BLaER1 (cell line): ENCODE measurements at regions not wholly inside any gene's neighbourhood (a gene's known extent, or its start where the extent isn't known, plus 50 kb on each side); places are given as distances from the start of the nearest gene placed in this dataset.

ENCODE experiments used
- H3K27ac ChIP-seq: shearing (Covaris generic); formaldehyde crosslinking; 2 replicates; pipeline ENCODE4 v1.8.1; 2022
- H3K27me3 ChIP-seq: shearing (Covaris generic); formaldehyde crosslinking; 2 replicates; pipeline ENCODE4 v1.8.1; 2022
- H3K36me3 ChIP-seq: shearing (Covaris generic); formaldehyde crosslinking; 2 replicates; pipeline ENCODE4 v1.8.1; 2022
- H3K4me1 ChIP-seq: shearing (Covaris generic); formaldehyde crosslinking; 2 replicates; pipeline ENCODE4 v1.8.1; 2022
- H3K4me2 ChIP-seq: shearing (Covaris generic); formaldehyde crosslinking; 2 replicates; pipeline ENCODE4 v1.8.1; 2022
- H3K4me3 ChIP-seq: shearing (Covaris generic); formaldehyde crosslinking; 2 replicates; pipeline ENCODE4 v1.8.1; 2022
- H3K9ac ChIP-seq: shearing (Covaris generic); formaldehyde crosslinking; 2 replicates; pipeline ENCODE4 v1.8.1; 2022
- H3K9me3 ChIP-seq: shearing (Covaris generic); formaldehyde crosslinking; 2 replicates; pipeline ENCODE4 v1.8.1; 2022
- H4K20me1 ChIP-seq: shearing (Covaris generic); formaldehyde crosslinking; 2 replicates; pipeline ENCODE4 v1.8.1; 2022
- Cebpa-rat ChIP-seq: shearing (Covaris generic); IDR thresholded peaks from 2 replicates; pipeline ENCODE4 v1.8.1; 2022

DNA sequence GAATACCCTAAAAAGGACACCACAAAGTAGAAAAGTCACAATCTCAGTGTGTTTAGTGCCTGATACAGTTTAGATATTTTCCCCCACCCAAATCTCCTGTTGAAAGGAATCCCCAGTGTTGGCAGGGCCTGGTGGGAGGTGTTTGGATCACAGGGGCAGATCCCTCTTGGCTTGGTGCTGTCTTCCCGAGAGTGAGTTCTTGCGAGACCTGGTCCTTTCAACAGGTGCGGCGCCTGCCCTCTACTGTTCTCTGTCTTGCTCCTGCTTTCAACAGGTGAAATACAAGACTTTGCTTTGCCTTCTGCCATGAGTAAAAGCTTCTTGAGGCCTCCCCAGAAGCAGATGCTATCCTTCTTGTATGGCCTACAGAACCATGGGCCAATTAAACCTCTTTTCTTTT is 534.3 kb upstream of the NRSN1 start:
- Histone ChIP-seq H3K4me3 (no peak overlapping the region), H3K4me1 (no peaks in the 10 kb centered on the region), H4K20me1 (no peaks in the 10 kb centered on the region), H3K9ac (no peak overlapping the region), H3K27ac (no peak overlapping the region), H3K36me3 (no peaks in the 10 kb centered on the region), H3K4me2 (no peak overlapping the region), H3K27me3 (no peaks in the 10 kb centered on the region), H3K9me3 (no peaks in the 10 kb centered on the region)
- TF ChIP-seq Cebpa-rat = no peak

DNA sequence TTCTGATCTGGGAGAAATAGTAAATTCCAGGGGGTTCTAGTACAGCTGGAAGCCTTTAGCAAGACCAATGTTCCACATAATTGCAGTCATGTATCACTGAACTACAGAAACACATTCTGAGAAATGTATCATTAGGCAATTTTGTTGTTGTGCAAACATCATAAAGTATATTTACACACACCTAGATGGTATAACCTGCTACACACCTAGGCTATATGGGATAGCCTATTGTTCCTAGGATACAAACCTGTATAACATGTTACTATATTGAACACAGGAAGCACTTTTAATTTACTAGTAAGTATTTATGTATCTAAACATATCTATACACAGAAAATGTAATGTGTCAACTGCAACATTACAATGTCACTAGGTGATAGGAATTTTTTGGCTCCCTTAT is 525.9 kb upstream of the NRSN1 start:
- Histone ChIP-seq H3K4me3 (no peak overlapping the region), H3K9ac (no peak overlapping the region), H3K4me2 (no peak overlapping the region), H3K27ac (no peak overlapping the region), H3K27me3 (no peaks in the 10 kb centered on the region), H3K4me1 (no peaks in the 10 kb centered on the region), H3K36me3 (no peaks in the 10 kb centered on the region), H4K20me1 (no peaks in the 10 kb centered on the region), H3K9me3 (no peaks in the 10 kb centered on the region)
- no peak for TF ChIP-seq Cebpa-rat

DNA sequence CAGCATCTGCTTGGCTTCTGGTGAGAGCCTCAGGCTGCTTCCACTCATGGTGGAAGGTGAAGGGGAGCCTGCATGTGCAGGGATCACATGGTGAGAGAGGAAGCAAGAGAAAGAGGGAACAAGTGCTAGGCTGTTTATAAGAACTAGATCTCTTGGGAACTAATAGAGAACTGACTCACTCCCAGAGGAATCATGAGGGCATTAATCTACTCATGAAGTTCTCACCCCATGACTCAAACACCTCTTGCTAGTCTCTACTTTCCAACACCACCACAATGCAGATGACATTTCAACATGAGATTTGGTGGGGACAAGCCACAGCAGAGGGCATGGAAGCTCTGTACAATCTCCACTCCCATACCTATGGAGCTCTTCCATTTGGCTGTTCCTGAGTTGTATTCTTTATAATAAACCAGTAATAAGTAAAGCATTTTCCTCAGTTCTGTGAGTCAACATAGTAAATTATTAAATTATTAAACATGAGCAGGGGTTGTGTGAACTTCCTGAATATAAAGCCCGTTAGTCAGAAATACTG is 524.1 kb upstream of the NRSN1 start:
- Histone ChIP-seq H3K36me3 (no peaks in the 10 kb centered on the region), H3K27ac (no peak overlapping the region), H3K9me3 (no peaks in the 10 kb centered on the region), H3K4me3 (no peak overlapping the region), H3K4me1 (no peaks in the 10 kb centered on the region), H3K9ac (no peak overlapping the region), H3K4me2 (no peak overlapping the region), H3K27me3 (no peaks in the 10 kb centered on the region), H4K20me1 (no peaks in the 10 kb centered on the region)
- TF ChIP-seq Cebpa-rat = no peak

DNA sequence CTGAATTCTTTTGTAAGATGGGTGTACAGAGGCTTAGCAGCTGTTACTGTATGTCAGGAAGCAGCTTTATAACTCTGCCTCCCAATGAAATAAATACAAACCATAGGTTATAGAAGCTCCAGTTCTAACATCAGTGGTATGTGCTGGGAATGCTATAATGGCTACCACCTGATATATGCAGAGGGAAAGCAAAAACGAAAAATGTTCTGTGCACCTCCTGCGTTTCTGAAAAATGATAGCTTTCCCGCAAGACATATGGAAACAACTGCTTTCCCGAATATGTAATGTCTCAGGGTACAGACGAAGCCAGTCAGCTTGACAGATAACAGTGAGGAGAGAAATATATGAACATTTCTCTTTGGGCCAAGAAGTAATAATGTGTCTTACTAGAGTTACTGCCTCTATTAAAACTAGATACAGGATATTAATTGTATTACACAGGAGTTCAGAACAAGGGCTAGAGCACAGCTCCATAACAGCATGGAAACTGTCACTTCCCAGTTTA is 517.0 kb upstream of the NRSN1 start:
- Histone ChIP-seq H3K27me3 (no peaks in the 10 kb centered on the region), H3K9ac (no peak overlapping the region), H3K36me3 (no peaks in the 10 kb centered on the region), H4K20me1 (no peaks in the 10 kb centered on the region), H3K4me1 (no peaks in the 10 kb centered on the region), H3K4me2 (no peak overlapping the region), H3K27ac (no peak overlapping the region), H3K4me3 (no peak overlapping the region), H3K9me3 (no peaks in the 10 kb centered on the region)
- TF ChIP-seq Cebpa-rat = no peak

DNA sequence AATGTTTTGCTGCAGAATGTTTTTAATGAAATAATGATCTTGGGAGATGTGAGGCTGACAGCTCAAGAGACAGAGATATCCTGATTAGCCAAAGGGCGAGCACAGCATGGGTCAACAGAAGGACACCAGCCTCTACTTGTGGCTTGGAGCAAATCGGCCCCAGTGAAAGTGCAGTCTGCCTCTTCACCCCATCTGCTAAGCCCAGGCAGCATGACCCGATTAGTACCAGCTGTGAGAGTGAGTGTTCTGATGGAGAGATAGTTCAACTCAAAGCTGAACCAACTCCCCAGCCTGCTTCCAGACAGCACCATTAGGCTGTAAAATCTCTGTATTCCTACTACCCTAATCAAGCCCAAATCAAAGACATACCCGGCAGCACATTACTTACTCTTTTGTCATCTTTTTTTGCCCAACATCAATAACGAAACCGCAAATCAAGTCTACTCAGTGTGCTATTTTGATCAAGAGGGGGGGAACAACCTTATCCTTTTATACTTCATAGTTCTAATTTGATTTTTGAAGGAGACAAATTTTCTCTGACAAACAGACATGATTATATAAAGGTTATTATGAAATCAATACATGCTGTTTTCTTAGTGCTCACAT is 514.1 kb upstream of the NRSN1 start:
- Histone ChIP-seq H3K4me1 (no peaks in the 10 kb centered on the region), H3K4me2 (no peak overlapping the region), H3K27me3 (no peaks in the 10 kb centered on the region), H3K9me3 (no peaks in the 10 kb centered on the region), H3K9ac (no peak overlapping the region), H3K27ac (no peak overlapping the region), H3K36me3 (no peaks in the 10 kb centered on the region), H3K4me3 (no peak overlapping the region), H4K20me1 (no peaks in the 10 kb centered on the region)
- TF ChIP-seq Cebpa-rat = no peak

DNA sequence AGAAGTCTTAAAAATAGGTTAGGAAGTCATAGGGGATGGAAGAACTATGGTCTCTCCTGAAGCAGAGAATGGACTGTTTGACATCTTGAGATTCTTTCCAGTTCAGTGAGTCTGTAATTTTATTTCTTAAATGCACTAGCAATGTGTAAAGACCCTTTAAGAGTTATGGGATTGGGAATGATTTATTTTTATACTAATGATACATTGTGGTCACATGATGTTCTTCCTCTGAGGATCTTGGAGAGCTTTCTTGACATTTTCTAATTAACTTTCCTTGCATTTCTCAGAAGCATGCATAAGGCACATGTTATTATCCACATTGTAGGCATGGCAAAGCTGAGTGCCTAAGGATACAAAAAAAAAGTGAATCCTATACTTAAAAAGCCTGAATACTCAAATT is 507.6 kb upstream of the NRSN1 start:
- H4K20me1 ChIP-seq = no peaks in the 10 kb centered on the region
- no peak for TF ChIP-seq Cebpa-rat

DNA sequence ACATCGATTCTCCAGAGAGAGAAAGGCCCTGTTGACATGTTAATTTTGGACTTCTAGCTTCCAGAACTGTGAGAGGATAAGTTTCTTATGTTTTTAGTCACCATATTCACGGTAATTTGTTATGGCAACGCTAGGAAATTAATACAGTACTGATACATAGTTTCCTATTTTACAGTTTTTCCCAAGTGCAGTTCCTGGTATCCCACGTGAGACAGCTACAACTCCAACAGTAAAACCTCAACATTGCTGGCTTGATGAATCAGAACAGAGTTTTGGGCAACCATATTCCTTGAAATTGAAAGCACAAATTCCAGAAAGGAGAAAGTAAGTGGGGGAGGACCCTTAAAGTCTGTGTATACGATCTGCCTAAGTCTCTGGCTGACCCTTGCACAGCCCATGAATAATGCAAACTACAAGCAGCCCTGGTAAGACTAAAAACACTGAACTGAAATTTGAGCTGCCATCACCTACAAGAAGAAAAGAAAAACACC is 505.1 kb upstream of the NRSN1 start:
- H4K20me1 ChIP-seq = no peaks in the 10 kb centered on the region
- TF ChIP-seq Cebpa-rat = no peak
- H3K9me3 ChIP-seq = no peaks in the 10 kb centered on the region; the same call in 1 of the 2 replicates
- H3K4me3 ChIP-seq = no peak overlapping the region
- H3K9ac ChIP-seq = no peak overlapping the region
- no peak overlapping the region for H3K27ac ChIP-seq
- H3K4me2 ChIP-seq = no peak overlapping the region
- H3K36me3 ChIP-seq = no peaks in the 10 kb centered on the region
- H3K4me1 ChIP-seq = no peaks in the 10 kb centered on the region
- no peaks in the 10 kb centered on the region for H3K27me3 ChIP-seq

More for the DNA sequence above, 507.6 kb upstream of the NRSN1 start:
- Histone ChIP-seq H3K9ac (no peak overlapping the region), H3K4me1 (no peaks in the 10 kb centered on the region), H3K27ac (no peak overlapping the region), H3K36me3 (no peaks in the 10 kb centered on the region), H3K4me3 (no peak overlapping the region), H3K4me2 (no peak overlapping the region), H3K27me3 (no peaks in the 10 kb centered on the region), H3K9me3 (no peaks in the 10 kb centered on the region; the same call in 1 of the 2 replicates)

DNA sequence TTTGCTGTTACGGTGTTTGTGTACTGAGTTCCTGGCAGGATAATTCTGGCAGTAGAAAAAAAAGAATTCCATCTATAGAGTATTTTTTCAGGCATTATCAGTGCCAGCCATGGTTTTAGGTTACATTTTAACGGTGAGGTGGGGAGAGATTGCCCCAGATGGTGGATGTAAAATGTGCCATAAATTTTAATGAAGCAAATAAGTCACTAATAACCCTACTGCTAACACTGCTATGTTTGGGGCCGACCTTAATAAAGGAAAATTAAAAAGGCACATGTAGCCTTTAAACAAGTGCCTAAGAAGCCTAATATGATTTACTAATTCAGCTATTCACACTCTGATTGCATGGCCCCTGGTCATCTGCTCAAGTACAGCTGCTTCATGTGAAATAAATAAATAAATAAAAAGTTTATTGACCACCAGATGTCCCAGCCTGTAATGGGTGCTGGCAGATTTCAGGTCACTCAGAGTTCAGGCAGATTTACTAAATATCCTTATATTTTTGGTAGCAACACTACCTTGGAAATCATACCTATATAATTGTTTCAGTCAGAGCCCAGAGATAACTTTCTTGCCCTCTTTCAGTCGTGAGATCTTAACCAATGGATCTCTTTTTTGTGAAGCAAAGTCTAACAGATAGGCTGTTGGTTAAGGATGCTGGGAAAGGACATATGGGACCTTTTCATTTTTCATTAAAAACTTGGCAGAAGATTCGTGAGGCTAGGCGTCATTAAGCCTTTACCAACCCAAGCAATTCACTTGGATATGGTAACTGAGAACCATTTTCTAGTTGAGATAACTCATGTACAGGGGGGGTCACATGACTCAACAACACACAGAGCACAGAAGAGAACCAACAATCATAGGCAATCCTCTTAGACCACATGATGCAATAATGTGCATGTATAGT is 495.0 kb upstream of the NRSN1 start:
- H3K9ac ChIP-seq = no peak overlapping the region
- H3K4me1 ChIP-seq = no peaks in the 10 kb centered on the region
- no peak for TF ChIP-seq Cebpa-rat
- no peak overlapping the region for H3K4me3 ChIP-seq
- H3K27me3 ChIP-seq = no peaks in the 10 kb centered on the region
- H3K9me3 ChIP-seq = no peaks in the 10 kb centered on the region
- no peaks in the 10 kb centered on the region for H4K20me1 ChIP-seq
- H3K36me3 ChIP-seq = no peaks in the 10 kb centered on the region
- no peak overlapping the region for H3K4me2 ChIP-seq
- no peak overlapping the region for H3K27ac ChIP-seq

DNA sequence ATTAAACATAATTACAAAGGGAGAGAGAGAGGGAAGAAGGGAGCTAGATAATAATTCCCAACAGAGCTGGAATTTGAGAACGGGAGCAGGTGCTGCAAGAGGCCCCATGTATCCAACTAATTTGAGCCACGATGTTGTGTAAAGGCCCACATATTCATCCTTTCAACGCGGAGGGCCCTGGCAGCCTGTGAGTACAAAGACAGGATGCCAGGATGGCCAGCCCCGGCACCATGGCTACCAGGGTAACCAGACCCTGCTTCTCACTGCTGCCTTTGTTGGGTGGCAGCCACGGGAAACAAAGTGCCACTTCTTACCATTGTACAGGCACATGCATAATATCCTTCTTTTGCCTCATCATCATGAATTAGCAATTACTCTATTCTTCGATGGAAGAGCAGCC is 492.0 kb upstream of the NRSN1 start:
- no peaks in the 10 kb centered on the region for H3K36me3 ChIP-seq
- H4K20me1 ChIP-seq = no peaks in the 10 kb centered on the region
- H3K27ac ChIP-seq = no peak overlapping the region
- no peak overlapping the region for H3K9ac ChIP-seq
- H3K4me1 ChIP-seq = no peaks in the 10 kb centered on the region
- TF ChIP-seq Cebpa-rat = no peak
- no peak overlapping the region for H3K4me3 ChIP-seq
- H3K9me3 ChIP-seq = no peaks in the 10 kb centered on the region
- H3K4me2 ChIP-seq = no peak overlapping the region
- no peaks in the 10 kb centered on the region for H3K27me3 ChIP-seq

DNA sequence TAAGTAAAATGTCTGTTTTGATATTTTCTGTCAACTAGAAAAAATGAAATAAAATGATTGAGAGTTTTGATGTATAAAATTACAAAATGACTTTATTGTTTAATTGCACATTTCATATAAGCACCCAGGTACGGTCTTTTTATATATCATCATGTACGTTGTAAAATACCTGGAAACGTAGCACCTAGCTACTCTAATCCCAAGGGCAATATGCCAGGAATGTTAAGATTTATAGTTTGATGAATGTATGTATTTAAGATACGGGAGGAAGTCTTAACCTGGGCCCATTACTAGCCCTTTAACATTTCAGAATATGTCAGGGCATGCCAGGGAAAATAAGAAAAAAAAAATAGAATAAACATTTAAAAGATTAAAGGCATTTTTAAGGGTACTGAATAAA is 490.9 kb upstream of the NRSN1 start:
- Histone ChIP-seq H3K36me3 (no peaks in the 10 kb centered on the region), H3K27me3 (no peaks in the 10 kb centered on the region), H3K4me3 (no peak overlapping the region), H3K27ac (no peak overlapping the region), H4K20me1 (no peaks in the 10 kb centered on the region), H3K4me1 (no peaks in the 10 kb centered on the region), H3K9ac (no peak overlapping the region), H3K4me2 (no peak overlapping the region), H3K9me3 (no peaks in the 10 kb centered on the region)
- TF ChIP-seq Cebpa-rat = no peak
